ENCODE measurements at regions not wholly inside any gene's neighbourhood (a gene's known extent, or its start where the extent isn't known, plus 50 kb on each side); places are given as distances from the start of the nearest gene placed in this dataset.

DNA sequence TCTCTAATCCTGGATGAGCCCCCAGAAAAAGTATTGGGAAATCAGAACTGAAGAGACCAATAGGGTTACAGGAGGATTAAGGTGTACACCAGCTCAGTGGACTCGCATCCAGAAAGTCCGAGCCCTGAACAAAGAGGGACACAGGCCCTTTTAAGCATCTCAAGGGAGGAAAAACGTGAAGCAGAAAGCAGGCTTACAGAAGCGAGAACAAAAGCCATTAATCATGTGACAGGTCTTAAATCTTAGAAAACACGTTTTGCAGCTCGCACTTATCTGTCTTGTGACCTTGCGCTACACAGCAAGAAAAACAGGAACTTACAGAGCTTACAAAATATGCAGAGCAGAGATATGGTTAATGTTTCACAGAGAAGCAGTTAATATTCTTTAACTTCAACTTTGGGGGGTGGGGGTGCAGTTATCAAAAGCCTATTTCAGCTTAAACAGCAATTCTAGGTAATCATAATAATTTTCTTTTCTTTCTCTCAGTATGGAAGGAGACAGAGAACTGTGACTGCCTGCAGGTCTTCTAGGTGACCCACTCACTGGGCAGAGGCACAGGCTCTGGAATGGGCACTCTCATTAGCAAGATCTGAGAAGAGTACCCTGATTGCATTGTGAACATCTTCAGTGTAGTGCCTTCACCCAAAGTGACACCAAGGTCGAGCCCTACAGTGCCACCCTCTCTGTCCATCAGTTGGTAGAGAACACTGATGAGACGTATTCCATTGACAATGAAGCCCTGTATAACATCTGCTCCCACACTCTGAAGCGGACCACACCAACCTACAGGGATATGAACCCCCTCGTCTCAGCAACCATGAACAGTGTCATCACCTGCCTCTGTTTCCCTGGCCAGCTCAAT is 65.0 kb upstream of the MOCS1 start:
- H3K4me3 ChIP-seq (ENCODE audit: low read depth, low read length, poor library complexity, severe bottlenecking): no peak overlapping the region
- no peaks in the 10 kb centered on the region for H3K36me3 ChIP-seq (ENCODE audit: insufficient read depth, low read length)
- H3K27ac ChIP-seq (ENCODE audit: low read depth, low read length, poor library complexity, severe bottlenecking): no peak overlapping the region
- H3F3A ChIP-seq (ENCODE audit: insufficient read depth, low read length): no peaks in the 10 kb centered on the region
- H3K79me2 ChIP-seq (ENCODE audit: insufficient read depth, low read length): no peaks in the 10 kb centered on the region
- H3K9ac ChIP-seq (ENCODE audit: low read length): no peak overlapping the region
- no peaks in the 10 kb centered on the region for H3K4me1 ChIP-seq (ENCODE audit: insufficient read depth, low read length, severe bottlenecking)
- no peaks in the 10 kb centered on the region for H3K9me2 ChIP-seq (ENCODE audit: low read depth, low read length)
- TF ChIP-seq EZH2 (IDR thresholded peaks at IDR 0.05; ENCODE audit: borderline replicate concordance, low read length): no peak
- TF ChIP-seq, protein P1, sequence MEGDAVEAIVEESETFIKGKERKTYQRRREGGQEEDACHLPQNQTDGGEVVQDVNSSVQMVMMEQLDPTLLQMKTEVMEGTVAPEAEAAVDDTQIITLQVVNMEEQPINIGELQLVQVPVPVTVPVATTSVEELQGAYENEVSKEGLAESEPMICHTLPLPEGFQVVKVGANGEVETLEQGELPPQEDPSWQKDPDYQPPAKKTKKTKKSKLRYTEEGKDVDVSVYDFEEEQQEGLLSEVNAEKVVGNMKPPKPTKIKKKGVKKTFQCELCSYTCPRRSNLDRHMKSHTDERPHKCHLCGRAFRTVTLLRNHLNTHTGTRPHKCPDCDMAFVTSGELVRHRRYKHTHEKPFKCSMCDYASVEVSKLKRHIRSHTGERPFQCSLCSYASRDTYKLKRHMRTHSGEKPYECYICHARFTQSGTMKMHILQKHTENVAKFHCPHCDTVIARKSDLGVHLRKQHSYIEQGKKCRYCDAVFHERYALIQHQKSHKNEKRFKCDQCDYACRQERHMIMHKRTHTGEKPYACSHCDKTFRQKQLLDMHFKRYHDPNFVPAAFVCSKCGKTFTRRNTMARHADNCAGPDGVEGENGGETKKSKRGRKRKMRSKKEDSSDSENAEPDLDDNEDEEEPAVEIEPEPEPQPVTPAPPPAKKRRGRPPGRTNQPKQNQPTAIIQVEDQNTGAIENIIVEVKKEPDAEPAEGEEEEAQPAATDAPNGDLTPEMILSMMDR (IDR thresholded peaks at IDR 0.05; ENCODE audit: low read length): no peak
- H4K20me1 ChIP-seq (ENCODE audit: insufficient read depth, low read length): no peaks in the 10 kb centered on the region
- no peak overlapping the region for H3K4me2 ChIP-seq (ENCODE audit: low read length)
- no peaks in the 10 kb centered on the region for H3K9me3 ChIP-seq (ENCODE audit: low read length)
- no peaks in the 10 kb centered on the region for H3K27me3 ChIP-seq (ENCODE audit: insufficient read depth, low read length)
- H2AFZ ChIP-seq (ENCODE audit: low read length): no peak overlapping the region

DNA sequence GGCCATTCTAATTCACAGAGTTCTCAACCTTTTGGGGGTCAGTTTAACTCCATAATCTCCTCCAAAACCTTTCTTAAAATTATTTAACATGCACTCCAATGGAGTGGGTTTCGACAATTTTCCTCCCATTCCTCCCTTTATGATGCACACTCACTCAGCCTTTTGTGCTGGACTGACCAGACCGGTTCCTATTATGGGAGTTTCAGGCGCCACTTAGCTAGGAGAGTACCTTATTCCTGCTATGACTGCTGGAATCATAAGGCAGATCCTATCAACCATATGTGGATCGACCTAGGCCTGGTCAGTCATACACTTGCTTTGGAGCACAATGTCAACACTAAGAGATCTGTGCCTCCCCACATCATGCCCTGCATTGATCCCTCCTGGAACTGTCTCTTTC is 63.9 kb upstream of the MOCS1 start:
- Histone ChIP-seq H3K4me1 (ENCODE audit: insufficient read depth, low read length, severe bottlenecking) (no peaks in the 10 kb centered on the region), H3K9me2 (ENCODE audit: low read depth, low read length) (no peaks in the 10 kb centered on the region), H3K4me2 (ENCODE audit: low read length) (no peak overlapping the region), H3K27me3 (ENCODE audit: insufficient read depth, low read length) (no peaks in the 10 kb centered on the region), H3F3A (ENCODE audit: insufficient read depth, low read length) (no peaks in the 10 kb centered on the region), H3K27ac (ENCODE audit: low read depth, low read length, poor library complexity, severe bottlenecking) (no peak overlapping the region), H3K9me3 (ENCODE audit: low read length) (0 out of 2 replicates have a peak, but pooled peaks cover under 1% of the 10 kb centered on the region), H3K9ac (ENCODE audit: low read length) (no peak overlapping the region), H3K36me3 (ENCODE audit: insufficient read depth, low read length) (no peaks in the 10 kb centered on the region), H3K4me3 (ENCODE audit: low read depth, low read length, poor library complexity, severe bottlenecking) (no peak overlapping the region), H4K20me1 (ENCODE audit: insufficient read depth, low read length) (no peaks in the 10 kb centered on the region), H3K79me2 (ENCODE audit: insufficient read depth, low read length) (no peaks in the 10 kb centered on the region), H2AFZ (ENCODE audit: low read length) (no peak overlapping the region)
- TF ChIP-seq, protein P1 (IDR thresholded peaks at IDR 0.05; ENCODE audit: low read length): no peak
- no peak for TF ChIP-seq EZH2 (IDR thresholded peaks at IDR 0.05; ENCODE audit: borderline replicate concordance, low read length)

DNA sequence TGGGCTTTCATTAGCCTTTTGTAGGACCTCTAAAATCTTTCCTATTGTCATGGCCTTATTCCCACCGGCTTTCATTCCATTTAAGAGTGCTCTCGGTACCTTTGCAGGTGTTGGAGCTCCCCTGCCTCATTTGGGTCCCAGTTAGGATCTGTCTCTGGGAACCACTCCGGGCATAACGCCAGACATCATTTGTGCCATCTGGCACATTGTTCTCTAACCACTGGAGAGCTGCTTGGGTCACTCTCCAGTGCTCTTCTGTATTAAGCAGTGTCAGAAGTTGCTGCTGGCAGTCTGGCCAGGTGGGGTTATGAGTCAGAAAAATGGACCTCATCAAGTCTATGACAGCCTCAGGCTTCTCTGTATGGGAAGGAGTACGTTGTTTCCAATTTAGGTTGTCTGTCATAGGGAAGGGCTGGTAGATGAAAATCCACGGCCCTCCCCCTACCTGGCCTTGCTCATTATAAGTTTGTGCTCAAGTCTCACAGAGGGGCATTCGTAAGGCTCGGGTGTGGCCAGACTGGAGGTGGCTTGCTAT is 62.9 kb upstream of the MOCS1 start:
- H3K27ac ChIP-seq (ENCODE audit: low read depth, low read length, poor library complexity, severe bottlenecking): no peak overlapping the region
- H3K4me2 ChIP-seq (ENCODE audit: low read length): no peak overlapping the region
- H3F3A ChIP-seq (ENCODE audit: insufficient read depth, low read length): no peaks in the 10 kb centered on the region
- H4K20me1 ChIP-seq (ENCODE audit: insufficient read depth, low read length): no peaks in the 10 kb centered on the region
- H3K9me2 ChIP-seq (ENCODE audit: low read depth, low read length): no peaks in the 10 kb centered on the region
- no peaks in the 10 kb centered on the region for H3K27me3 ChIP-seq (ENCODE audit: insufficient read depth, low read length)
- no peaks in the 10 kb centered on the region for H3K4me1 ChIP-seq (ENCODE audit: insufficient read depth, low read length, severe bottlenecking)
- TF ChIP-seq, protein P1 (IDR thresholded peaks at IDR 0.05; ENCODE audit: low read length): no peak
- TF ChIP-seq EZH2 (IDR thresholded peaks at IDR 0.05; ENCODE audit: borderline replicate concordance, low read length): no peak
- H3K36me3 ChIP-seq (ENCODE audit: insufficient read depth, low read length): no peaks in the 10 kb centered on the region
- H3K79me2 ChIP-seq (ENCODE audit: insufficient read depth, low read length): no peaks in the 10 kb centered on the region
- H2AFZ ChIP-seq (ENCODE audit: low read length): no peak overlapping the region
- no peak overlapping the region for H3K4me3 ChIP-seq (ENCODE audit: low read depth, low read length, poor library complexity, severe bottlenecking)
- H3K9me3 ChIP-seq (ENCODE audit: low read length): 0 out of 2 replicates have a peak, but pooled peaks cover 5% of the 10 kb centered on the region
- no peak overlapping the region for H3K9ac ChIP-seq (ENCODE audit: low read length)

All from OCI-LY1 (cell line).